ENCODE measurements at regions not wholly inside any gene's neighbourhood (a gene's known extent, or its start where the extent isn't known, plus 50 kb on each side); places are given as distances from the start of the nearest gene placed in this dataset.

DNA sequence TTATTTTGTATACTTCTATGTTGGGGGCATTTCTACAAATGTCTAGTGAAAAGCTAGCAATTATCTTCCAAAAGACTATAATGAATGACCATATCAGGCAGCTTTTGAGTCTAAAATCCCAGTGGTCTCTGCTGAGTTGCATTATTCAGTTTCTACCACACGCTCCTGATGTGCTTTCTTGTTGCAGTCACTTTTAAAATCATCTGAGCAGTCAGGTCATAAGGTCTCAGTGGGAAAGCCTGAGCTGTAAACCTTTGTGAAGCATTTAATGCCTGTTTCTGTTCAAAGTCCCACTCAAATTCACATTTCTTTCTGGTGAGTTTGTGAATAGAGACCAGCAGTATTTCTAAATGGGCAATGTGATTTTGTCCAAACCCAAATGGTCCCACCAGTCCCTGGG is 1681.5 kb downstream of the HACE1 start:
- Mint-ChIP-seq H3K4me3 (no peak overlapping the region), H3K36me3 (no peaks in the 10 kb centered on the region), H3K27ac (no peak overlapping the region), H3K9me3 (no peaks in the 10 kb centered on the region), H3K27me3 (ENCODE audit: low read depth) (peaks cover 3% of the 10 kb centered on the region), H3K4me1 (no peaks in the 10 kb centered on the region)
- TF ChIP-seq, protein P1, sequence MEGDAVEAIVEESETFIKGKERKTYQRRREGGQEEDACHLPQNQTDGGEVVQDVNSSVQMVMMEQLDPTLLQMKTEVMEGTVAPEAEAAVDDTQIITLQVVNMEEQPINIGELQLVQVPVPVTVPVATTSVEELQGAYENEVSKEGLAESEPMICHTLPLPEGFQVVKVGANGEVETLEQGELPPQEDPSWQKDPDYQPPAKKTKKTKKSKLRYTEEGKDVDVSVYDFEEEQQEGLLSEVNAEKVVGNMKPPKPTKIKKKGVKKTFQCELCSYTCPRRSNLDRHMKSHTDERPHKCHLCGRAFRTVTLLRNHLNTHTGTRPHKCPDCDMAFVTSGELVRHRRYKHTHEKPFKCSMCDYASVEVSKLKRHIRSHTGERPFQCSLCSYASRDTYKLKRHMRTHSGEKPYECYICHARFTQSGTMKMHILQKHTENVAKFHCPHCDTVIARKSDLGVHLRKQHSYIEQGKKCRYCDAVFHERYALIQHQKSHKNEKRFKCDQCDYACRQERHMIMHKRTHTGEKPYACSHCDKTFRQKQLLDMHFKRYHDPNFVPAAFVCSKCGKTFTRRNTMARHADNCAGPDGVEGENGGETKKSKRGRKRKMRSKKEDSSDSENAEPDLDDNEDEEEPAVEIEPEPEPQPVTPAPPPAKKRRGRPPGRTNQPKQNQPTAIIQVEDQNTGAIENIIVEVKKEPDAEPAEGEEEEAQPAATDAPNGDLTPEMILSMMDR (IDR thresholded peaks at IDR 0.05; ENCODE audit: unreplicated experiment) = no peak
- DNase-seq (ENCODE audit: low spot score in 2 of 2, unreplicated experiment in 2 of 2) = no peak

DNA sequence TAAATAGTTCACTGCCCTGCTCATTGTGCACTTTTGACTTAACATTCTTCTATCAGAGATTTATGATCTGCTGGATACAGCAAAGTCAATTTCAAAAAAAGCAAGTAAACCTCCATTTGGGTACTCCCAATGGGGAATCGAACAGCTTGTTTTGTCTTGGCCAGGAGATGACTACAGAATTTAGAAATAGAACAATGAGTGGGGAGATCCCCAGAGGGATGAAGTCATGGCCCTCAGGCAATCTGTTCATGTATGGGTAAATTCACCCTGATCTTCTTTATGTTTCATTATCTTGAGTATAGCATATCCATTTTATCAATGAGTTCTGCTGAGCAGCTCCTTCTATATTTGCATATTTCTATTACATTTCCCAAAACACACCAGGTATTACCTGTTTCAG is 1681.9 kb downstream of the HACE1 start:
- H3K4me3 Mint-ChIP-seq = no peak overlapping the region
- H3K27me3 Mint-ChIP-seq (ENCODE audit: low read depth) = no peaks in the 10 kb centered on the region
- DNase-seq (ENCODE audit: low spot score in 2 of 2, unreplicated experiment in 2 of 2) = no peak
- H3K27ac Mint-ChIP-seq = no peak overlapping the region
- no peaks in the 10 kb centered on the region for H3K4me1 Mint-ChIP-seq
- TF ChIP-seq, protein P1 (IDR thresholded peaks at IDR 0.05; ENCODE audit: unreplicated experiment) = no peak
- no peaks in the 10 kb centered on the region for H3K9me3 Mint-ChIP-seq
- no peaks in the 10 kb centered on the region for H3K36me3 Mint-ChIP-seq

DNA sequence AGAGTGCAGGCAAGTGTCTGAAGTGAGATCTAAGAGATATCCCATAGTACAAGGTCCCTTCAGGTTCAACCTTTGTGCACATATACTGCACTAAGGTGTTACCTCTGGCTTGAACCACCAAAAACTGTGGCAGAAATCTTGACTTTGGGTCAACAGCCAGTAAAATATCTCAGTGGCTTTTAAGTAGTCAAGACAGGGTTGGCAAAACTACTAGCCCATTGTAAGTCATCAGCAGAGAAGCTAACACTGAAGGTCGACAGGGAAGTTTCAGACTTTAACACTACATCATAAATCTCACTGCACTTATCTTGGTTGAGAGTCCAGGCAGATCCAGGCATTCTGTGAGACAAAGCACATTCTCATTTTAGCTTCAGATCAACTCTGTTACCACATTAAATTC is 1684.7 kb downstream of the HACE1 start:
- Mint-ChIP-seq H3K36me3 (no peaks in the 10 kb centered on the region), H3K27ac (no peak overlapping the region), H3K4me1 (no peaks in the 10 kb centered on the region), H3K4me3 (no peak overlapping the region), H3K9me3 (no peaks in the 10 kb centered on the region), H3K27me3 (ENCODE audit: low read depth) (no peaks in the 10 kb centered on the region)
- TF ChIP-seq, protein P1 (IDR thresholded peaks at IDR 0.05; ENCODE audit: unreplicated experiment) = no peak
- DNase-seq (ENCODE audit: low spot score in 2 of 2, unreplicated experiment in 2 of 2) = no peak

DNA sequence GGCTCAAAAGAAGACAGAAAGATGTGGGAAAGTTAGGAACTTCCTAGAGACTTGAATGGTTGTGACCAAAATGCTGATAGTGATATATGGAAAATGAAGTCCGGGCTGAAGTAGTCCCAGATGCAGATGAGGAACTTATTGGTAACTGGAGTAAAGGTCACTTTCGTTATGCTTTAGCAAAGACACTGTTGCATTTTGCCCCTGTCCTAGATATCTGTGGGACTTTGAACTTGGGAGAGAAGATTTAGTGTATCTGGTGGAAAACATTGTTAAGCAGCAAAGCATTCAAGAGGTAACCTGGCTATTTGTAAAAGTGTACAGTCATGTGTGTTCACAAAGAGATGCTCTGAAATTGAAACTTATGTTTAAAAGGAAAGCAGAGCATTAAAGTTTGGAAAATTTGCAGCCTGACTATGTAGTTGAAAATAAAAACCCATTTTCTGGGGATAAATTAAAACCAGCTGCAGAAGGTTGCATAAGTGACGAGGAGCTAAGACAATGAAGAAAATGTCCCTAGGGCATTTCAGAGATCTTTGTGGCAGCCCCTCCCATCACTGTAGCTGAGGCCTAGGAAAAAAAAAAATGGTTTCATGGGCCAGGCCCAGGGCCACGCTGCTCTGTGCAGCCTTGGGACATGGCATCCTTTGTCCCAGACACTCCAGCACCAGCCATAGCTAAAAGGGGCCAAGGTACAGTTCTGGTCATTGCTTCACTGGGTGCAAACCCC is 1692.2 kb downstream of the HACE1 start:
- Mint-ChIP-seq H3K9me3 (no peaks in the 10 kb centered on the region), H3K4me3 (no peak overlapping the region), H3K27me3 (ENCODE audit: low read depth) (no peaks in the 10 kb centered on the region), H3K4me1 (no peaks in the 10 kb centered on the region), H3K27ac (no peak overlapping the region), H3K36me3 (no peaks in the 10 kb centered on the region)
- no peak for DNase-seq (ENCODE audit: low spot score in 2 of 2, unreplicated experiment in 2 of 2)
- TF ChIP-seq, protein P1 (IDR thresholded peaks at IDR 0.05; ENCODE audit: unreplicated experiment) = no peak

DNA sequence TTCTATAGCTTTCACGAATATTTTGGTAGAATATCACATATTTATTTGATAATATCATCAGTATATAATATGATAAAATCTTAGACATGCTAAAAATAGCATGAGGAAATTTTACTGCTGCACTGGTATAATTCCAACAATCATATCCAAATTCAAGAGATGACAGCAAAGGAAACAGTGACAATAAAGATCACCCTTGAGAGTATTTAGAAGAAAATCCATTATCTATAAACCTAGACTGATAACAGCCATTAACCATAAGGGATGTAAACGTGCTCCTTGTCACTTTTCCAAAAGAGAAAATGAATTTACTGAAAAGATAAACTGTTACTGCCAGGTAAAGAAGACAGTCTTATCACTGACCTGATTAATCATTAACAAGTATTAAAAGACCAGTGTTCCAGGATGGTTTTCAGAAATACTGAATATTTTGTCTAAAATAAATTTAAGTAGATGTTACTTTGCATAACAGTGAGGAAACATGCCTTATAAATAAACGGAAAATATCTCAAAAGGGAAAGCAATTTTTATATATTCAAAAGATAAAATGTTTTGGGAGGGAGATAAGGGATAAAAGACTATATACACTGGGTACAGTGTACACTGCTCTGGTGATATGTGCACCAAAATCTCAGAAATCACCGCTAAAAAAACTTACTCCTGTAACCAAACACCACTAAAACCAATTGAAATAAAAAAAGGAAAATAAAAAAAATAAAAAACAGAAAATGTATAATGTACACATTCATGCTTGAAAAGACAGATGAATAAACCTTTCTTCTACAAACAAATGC is 1704.7 kb downstream of the HACE1 start:
- H3K27me3 Mint-ChIP-seq (ENCODE audit: low read depth) = peaks cover 4% of the 10 kb centered on the region
- no peaks in the 10 kb centered on the region for H3K36me3 Mint-ChIP-seq
- H3K27ac Mint-ChIP-seq = no peak overlapping the region
- no peaks in the 10 kb centered on the region for H3K9me3 Mint-ChIP-seq
- TF ChIP-seq, protein P1 (IDR thresholded peaks at IDR 0.05; ENCODE audit: unreplicated experiment) = no peak
- no peak for DNase-seq (ENCODE audit: low spot score in 2 of 2, unreplicated experiment in 2 of 2)
- H3K4me1 Mint-ChIP-seq = no peaks in the 10 kb centered on the region
- no peak overlapping the region for H3K4me3 Mint-ChIP-seq
